Fibroblast of skin of back (primary cell): ENCODE measurements at regions not wholly inside any gene's neighbourhood (a gene's known extent, or its start where the extent isn't known, plus 50 kb on each side); places are given as distances from the start of the nearest gene placed in this dataset.

Experiments used
- DNase-seq: peaks from one replicate; pipeline ENCODE4 v3.0.0-alpha.2; 2013

DNA sequence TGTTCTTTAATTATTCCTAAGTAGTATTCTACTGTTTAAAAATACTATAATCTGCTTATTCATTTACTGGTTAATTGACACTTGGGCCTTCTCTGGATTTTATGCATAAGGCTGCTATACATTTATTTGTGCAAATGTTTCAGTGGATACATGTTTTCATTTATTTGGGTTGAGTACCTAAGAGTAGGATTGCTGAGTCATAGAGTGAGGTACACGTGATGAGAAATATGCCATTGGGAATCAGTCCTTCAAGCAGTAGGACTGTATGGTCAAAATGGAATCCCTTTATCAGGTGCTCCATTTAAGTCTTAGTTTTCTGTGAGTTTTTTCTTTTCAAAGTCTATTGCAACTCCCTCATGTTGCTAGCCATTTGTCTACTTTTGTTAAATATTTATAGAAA is 275.2 kb upstream of the SORL1-AS1 start:
- no peak for DNase-seq

DNA sequence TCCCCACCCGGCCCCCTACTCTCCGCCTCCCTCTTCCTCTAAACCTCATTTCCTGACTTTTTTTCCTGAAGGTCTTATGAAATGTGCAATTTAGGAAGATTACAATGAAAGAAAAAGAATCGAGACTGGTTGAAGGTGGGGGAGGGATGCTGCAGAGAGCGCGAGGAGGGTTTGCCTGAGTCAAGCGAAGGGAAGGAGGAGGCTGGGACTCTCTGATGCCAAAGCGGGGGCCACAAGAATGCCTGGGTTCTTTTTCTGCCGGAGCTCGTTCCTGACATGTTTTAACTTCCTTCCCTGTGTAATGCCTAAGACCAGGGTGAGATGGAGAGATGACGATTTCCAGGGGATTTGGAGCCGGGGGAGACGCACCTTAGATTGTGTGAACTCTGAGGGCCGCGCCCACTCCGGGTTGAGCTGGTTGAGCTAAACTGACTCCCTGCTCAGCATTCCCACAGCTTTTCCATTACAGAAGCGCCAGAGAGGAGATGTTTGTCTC is 270.5 kb upstream of the SORL1-AS1 start:
- peak; percentile 16 for DNase-seq

DNA sequence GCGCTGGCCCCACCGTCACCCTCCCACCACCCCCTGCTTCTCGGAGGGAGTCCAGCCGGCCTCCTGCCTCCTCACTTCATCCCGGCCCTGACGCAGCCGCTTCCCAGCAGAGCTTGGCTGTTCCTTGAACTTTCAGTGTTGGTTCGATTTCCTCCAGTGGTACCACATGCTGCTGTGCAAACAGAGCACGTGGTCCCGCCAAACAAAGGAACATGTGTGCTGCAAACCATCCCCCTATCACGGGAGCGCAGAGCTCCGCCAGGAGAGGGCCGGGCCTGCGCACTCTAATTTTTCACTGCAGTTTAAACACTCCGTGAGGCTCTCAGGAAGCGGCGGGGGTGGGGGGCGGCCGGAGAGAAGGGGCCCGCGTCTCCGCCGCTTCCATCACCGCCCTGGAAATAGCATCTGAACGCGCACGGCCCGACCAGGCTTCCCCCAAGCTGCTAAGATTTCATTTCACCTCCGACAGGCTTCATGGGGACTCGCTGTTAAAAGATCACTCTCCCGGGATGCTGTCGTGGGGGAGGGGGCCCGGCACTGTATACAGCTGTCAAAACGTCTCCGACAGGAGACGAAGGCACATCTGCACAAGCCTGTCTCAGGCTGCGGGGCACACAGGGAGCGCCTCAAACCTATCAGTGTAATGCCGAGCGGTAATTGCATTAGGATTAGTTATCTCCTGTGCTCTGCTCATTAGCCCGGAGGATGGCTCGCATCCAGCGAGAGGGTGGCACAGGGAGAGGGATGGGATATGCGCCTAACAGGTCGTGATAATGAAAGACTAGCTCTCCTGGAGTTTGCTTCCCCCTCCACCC is 269.9 kb upstream of the SORL1-AS1 start:
- peak; percentile 71 for DNase-seq

DNA sequence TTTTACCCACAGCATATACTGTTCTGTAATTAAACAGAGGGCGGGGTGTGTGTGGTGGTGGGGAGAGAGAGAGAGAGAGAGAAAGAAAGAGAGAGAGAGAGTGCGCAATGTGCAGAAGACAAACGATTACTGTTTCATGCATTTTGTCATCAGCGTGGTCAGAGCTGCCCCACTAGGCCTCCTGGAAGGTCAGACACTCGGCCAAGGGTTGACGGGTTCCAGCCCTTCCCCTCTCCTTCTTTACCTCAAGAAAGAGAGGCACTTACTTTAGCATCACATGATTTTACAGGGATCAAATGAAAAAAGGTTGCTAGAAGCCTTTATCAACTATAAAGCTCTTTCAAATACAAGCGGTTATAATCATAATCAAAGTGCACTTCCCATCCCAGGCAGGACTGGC is 269.2 kb upstream of the SORL1-AS1 start:
- DNase-seq: no peak

DNA sequence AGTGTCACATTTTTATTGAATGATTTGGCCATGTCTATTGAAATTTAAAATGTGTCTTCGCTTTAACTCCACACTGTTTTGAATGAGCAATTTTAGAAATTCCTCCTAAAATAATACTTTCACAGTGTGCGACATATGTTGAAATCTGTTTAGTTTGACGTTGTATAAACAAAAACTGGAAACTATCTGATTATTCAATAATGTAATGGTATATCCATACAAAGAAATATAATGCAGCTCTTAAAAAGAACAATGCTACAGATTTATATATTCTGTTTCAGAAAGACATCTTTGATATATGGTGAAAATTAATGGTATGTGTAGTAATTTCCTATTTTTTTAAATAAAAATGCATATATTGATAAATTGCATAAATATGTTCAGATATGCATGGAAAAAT is 268.7 kb upstream of the SORL1-AS1 start:
- DNase-seq: no peak

DNA sequence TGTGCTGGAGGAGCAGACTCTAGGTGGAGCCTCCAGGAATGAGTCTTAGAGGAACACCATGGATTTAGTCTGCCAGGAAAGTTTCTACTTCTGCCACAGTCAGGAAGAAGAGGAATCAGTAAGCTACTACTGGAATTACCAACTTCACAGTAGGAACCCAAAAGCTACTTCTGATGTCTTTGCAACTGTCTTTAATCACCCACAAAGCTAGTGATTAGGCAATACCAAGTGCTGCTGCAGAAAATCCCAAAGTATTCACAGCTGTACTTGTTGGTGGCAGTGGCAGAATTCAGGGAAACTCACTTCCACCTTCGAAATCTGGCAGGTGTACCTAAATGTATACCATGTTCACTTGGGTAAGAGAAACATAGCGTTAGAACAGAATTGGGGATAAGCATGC is 264.5 kb upstream of the SORL1-AS1 start:
- DNase-seq: no peak

DNA sequence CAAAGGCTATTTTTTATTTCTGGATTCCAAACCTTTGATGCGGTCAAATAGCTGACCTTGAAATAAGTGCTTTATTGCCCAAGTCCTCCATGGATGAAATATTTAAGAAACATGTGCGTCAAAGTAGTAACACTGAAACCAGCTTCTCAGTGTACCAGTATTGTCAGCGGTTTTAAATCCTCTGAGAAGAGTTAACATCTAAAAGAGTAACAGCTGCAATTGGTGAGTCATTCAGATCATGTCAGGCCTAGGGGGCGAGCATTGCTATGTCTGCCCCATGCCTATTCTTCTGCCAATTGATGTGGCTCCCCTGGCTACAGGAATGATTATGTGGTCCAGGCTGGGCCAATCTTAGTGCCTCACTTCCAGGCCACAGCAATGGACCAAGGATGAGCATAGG is 263.3 kb upstream of the SORL1-AS1 start:
- DNase-seq: peak; percentile 32

DNA sequence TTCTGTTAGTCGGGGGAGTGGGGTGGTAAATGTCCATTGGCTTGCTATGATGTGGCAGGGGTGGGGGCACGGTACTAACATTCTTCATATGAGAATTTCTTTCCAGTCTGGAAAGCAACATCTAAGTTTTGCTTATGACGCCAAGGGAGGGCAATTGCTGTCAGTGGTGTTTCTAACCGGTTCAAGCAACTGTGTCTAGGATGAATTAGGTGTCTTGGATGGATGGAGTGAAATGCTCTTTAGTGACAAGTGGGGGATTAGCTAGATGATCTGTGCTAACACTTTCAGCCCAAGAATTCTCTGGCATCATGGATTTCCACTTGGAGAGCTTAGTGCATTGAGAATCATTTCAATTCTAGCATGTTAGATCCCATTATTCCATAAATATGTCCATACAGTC is 262.6 kb upstream of the SORL1-AS1 start:
- no peak for DNase-seq

DNA sequence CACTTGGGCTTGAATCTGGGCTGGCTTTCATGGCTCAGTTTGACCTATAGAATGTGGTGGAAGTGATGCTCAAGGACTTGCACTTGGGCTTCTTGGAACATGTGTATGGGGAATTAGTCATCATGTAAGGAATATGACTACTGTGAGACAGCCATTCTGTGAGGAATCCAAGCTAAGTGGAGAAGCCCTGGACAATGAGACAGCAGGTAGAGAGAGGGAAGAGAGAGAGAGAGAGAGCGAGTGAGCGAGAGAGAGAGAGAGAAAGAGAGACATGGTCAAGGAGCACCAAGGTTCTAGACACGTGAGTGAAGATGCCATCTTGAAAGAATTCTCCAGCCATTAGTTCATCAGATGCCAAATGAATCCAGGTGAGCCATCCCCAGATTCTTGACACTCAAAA is 261.6 kb upstream of the SORL1-AS1 start:
- peak; percentile 29 for DNase-seq

DNA sequence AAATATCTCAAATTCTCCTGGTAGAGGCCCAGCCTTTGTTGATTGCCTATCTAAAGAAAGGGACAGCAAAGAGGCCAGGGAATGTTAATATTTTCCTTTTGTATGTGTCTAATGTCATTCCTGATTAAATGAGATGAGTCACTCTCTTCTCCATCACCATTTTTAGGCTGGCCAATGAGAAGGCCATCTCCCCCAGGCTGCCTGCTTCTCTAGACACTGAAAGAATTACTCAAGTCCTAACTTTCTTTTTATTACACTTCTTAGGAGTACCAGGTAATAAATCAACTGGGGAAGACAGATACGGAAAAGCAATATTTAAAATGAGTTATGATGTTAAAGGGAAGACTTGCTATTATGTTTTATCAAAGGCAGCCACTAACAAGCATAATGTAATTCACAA is 259.2 kb upstream of the SORL1-AS1 start:
- DNase-seq: peak; percentile 58

DNA sequence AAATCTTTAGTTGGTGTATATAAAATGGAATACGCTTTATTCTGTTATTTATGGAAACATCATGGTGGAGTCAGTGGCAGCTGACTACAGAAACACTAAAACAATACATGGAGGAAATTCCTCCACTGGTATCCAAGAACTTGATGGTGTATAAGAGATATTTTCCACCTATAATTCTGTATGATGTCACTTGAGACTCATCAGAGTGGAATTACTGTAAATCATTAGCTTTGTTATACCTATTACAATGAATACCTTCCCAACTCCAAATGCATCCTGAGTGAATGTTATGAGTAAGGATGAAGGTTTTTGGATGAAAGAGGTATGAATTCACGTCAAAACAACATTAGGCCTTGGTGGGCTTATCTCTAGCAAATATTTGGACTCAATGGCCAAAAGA is 258.5 kb upstream of the SORL1-AS1 start:
- no peak for DNase-seq

DNA sequence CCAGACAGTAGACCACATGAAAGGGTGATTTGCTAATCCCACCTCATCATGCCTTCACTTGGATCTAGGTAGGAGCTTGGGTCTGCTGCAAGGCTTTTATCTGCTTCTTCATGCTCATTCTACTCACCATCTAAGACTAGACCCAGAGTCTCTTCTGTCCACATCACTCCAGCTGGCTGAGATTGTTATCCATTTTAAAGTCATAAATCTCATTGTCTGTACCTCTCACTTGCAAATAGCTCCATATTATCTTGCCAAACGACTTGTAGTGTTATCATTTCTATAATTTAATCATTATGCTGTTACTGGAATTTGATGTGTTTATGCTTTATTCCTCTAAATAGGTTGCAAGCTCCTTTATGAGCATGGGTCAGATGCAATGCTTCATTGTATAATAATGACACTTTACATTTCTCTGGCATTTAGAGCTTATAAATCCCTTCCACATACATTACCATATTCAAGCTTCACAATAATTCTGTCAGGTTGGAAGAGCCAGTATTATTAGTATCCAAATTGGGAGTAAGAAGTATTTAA is 254.2 kb upstream of the SORL1-AS1 start:
- DNase-seq: no peak

DNA sequence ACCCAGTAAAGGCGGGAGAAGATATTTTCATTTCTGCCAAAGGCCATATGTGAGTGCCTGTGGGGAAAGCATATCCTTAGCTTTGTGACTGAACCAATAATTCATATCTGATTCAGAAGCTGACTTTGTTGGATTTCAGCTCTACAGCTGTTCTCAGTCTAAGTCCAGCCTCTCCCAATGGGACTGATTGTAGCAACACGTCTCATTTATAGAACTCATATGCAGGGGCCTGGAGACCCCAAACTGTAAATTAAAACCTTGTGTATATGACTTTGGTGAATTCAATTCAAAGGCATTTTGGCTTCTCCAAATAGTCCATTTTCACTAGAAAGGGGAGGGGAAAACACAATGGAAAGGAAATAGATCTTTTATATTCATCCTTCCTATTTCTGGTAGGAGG is 250.4 kb upstream of the SORL1-AS1 start:
- no peak for DNase-seq

DNA sequence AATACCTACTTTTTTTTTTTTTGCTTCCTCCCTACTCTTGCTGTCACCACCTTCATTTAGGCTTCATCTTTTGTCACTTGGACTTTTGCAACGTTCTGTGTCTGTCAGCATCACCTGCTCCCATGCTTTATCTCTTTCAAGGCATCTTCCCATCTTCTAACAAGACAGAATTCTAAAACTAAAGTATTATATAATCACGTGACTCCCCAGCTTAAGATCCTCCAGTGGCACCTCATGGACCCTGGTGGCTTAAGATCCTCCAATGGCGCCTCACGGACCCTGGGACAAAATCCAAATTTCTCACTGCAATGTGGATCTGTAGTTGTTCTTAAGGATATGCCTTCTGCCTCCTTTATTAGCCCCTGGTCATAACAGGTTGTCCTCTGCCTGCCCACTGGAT is 248.2 kb upstream of the SORL1-AS1 start:
- DNase-seq: no peak

DNA sequence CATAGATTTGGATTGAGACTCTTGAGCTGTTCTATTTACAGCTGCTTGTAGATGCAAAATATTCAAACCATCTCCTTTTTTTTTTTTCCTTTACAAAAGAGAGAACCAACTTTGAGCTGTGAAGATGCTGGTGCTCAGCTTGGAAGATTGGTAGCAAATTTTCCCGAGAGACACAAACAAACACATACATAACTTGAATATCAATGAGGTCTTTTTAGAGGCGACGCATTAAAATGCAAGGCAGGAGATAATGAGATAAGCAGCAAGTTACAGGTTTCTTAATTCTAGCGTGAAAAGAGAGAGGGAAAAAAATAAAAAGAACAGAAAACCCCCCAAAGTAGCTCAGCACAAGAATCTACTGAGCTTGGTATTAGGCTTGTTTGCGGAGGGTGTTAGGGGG is 247.0 kb upstream of the SORL1-AS1 start:
- no peak for DNase-seq

DNA sequence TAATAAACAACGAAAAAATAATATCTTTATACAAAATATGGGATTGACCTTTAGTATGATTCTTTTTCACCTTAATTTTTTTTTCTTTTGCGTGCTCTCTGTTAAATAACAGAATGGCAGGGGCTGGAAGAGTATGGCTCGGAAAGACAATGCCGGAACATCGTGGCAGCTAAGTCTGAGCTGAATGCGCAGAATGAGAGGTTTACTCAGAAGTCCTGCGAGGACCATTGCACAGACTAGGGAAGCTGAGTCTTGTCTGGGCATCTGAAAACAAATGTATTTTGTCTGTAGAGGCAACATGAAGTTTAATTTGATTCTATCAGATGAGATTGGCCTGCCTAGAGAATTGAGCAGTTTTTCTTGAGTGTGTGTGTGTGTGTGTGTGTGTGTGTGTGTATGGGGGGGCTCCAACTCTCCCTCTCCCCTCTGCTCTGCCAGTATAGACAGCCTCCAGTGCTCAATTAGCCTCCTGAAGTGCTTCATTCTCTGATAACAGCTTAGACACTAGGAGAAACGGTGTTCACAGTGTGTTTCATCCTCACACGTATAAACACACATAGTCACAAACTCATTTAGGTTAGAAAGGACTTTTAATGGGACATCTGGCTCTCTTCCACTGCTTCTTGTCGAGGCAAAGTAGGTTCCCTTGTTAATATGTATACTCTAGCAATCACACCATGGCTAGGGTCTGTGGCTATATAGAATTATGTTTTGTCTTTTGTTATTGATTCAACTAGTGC is 244.3 kb upstream of the SORL1-AS1 start:
- DNase-seq: no peak

DNA sequence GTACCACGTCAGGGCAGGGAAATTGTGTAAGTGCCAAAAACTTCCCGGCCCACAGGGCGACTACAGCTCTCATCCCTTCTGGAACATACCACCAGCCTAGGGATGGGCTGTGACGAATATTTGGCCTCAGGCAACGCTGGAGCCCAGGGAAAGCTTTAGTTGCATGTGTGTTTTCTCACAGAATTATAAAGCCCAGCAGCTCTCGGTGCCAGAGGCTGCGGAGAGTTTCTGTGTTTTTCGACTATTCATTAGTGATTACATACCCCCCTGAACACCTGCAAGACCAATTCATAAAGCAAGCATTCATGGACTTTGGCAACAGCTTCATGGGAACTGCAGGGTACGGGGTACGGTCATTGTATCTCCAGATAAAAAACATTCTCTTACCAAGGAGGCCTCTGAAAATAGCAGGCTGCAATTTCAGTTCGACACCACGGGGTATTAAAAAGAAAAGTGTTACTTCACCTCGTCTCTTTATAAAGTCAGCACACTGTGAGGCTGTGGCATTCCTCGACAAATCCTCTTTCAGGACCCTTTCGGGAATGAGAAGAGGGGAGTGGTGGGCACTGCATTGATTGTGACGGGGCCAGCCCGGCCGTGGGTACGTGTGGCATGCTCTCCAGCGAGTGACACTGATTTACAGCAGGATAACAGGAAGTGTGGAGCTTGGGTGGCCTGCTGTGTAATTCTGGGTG is 243.6 kb upstream of the SORL1-AS1 start:
- DNase-seq: peak; percentile 8

DNA sequence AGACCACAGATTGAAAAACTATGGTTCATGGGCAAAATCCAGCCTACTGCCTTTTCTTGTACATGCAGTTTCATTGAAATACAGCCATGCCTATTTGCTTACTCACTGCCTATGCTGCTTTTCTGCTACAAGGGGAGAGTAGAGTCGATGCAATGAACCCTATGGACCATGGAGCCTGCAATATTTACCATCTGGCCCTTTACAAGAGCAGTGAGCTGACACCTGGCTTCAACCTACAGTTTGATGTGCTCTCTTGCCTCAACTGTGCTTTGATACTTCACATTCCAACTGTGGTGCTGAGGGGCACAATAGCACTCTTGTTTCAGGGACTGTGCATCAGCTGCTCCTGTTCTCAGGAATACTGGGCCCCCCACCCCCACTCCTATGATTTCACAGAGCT is 239.5 kb upstream of the SORL1-AS1 start:
- no peak for DNase-seq

DNA sequence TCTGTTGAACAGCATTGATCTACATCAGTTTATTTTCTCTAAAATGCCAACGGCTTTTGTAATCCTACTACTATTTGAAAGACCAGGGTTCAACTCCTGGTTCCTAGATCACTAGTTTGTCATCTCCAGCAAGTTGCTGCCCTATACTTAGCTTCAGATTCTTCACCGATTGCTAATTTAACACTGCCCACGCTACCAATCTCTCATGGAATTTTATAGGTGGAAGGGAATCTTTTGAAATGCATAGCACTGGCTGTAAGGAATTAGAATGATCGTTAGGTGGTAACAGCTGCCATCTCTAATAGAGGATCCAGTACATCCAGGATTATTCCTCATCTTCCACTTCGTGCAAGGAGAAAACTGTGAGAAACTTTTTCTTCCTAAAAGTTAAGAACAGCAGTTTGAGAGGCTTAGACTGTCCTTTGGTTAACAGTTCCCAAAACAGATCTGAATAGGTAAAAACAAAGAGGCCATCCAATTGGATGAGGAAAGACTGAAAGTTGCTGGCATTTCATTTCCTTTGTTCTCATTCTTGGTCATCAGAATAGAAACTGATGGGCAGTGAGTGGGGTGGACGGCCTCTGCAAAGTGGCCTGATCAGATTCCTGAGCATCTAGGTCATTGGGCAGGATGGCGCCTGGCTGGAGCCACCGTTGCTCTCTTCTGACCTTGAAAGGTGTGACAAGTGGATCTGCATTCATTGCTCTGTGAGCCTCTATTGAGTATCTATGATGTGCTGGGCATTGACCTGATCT is 236.3 kb upstream of the SORL1-AS1 start:
- DNase-seq: no peak

DNA sequence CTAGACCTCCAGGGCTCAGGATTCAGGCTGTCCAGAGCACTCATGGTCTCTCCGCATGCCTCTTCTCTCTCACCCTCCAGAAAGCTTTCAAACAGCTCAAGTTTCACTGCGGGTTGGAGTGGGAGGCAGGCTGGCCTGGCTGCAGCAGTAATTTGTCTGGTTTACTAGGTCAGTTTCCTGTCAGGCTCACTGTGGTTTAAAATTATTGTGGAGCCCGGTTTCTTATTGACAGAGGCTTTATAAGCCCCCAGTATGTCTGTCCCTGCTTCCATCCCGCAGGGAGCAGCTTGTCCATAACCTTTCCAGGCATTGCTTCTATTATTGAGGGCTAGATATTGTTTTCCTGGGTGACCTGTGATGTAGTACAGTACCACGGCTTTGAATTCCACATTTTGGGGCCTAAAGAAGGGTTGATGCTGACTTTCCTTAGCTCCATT is 235.3 kb upstream of the SORL1-AS1 start:
- peak; percentile 8 for DNase-seq

DNA sequence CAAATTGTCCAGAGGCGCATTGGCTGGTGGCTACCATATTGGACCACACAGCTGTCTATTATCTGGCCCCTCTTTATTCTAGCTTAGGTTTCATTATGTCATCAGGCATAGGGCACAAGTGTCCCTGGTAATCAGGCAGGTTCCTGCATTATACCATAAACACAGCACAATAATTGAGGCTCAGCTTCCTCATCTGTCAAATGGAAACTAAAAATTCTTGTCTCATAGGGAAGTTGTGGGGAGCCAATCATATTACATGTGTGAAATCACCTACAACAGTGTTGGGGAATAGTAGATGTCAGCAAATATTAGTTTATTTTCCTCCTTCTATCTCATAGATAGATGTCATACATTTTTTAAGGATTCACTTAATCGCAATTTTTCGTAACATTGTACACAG is 231.0 kb upstream of the SORL1-AS1 start:
- no peak for DNase-seq
